ENCODE measurements at regions not wholly inside any gene's neighbourhood (a gene's known extent, or its start where the extent isn't known, plus 50 kb on each side); places are given as distances from the start of the nearest gene placed in this dataset.

DNA sequence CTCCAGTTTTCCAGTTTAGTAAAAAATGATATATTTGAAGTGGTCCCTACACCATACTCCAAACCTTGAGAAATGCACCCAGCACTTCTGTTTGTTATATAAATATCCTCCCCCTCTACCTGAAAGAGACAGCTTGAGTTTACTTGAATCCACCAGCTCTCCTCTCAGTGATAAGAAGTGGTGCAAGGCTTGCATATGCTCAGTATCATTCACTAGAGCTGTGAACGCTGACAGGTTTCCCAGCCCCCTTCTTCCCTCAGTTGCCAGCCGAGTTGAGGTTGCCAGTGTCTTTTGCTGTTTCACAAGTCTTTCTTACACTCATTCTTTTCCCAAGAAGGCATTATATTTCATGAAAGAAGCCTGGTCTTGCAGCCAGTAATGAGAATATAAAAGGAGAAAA lies 880.0 kb downstream of the LRRTM4 start:
- no peak for DNase-seq
- no peak overlapping the region for H3K4me3 ChIP-seq (ENCODE audit: low read depth, low read length)
- TF ChIP-seq, protein P1, sequence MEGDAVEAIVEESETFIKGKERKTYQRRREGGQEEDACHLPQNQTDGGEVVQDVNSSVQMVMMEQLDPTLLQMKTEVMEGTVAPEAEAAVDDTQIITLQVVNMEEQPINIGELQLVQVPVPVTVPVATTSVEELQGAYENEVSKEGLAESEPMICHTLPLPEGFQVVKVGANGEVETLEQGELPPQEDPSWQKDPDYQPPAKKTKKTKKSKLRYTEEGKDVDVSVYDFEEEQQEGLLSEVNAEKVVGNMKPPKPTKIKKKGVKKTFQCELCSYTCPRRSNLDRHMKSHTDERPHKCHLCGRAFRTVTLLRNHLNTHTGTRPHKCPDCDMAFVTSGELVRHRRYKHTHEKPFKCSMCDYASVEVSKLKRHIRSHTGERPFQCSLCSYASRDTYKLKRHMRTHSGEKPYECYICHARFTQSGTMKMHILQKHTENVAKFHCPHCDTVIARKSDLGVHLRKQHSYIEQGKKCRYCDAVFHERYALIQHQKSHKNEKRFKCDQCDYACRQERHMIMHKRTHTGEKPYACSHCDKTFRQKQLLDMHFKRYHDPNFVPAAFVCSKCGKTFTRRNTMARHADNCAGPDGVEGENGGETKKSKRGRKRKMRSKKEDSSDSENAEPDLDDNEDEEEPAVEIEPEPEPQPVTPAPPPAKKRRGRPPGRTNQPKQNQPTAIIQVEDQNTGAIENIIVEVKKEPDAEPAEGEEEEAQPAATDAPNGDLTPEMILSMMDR (IDR thresholded peaks at IDR 0.05; ENCODE audit: low read depth, low read length): no peak
- no peaks in the 10 kb centered on the region for H3K27me3 ChIP-seq
- H3K4me1 ChIP-seq: no peaks in the 10 kb centered on the region
- H3K9me3 ChIP-seq: no peaks in the 10 kb centered on the region
- no peaks in the 10 kb centered on the region for H3K36me3 ChIP-seq

DNA sequence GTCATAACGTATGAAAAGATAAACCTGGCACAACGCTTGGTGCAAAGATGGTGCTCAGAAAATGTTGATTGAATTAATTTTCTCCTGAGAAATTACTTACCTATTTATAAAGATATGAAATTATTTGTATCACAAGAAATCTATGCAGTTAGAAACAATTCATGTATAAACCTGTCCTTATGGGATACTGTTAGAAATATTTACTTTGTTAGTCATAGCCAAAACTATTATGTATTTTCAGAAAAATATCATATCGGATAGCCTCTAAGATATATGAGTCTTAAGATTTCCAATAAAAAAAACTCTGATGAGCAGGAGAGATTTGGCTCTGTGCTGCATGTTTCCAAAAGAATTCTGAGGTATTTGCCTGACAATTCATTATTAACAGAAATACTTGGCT lies 880.7 kb downstream of the LRRTM4 start:
- Histone ChIP-seq H3K36me3 (no peaks in the 10 kb centered on the region), H3K9me3 (no peaks in the 10 kb centered on the region), H3K27me3 (no peaks in the 10 kb centered on the region), H3K4me1 (no peaks in the 10 kb centered on the region), H3K4me3 (ENCODE audit: low read depth, low read length) (no peak overlapping the region)
- TF ChIP-seq, protein P1 (IDR thresholded peaks at IDR 0.05; ENCODE audit: low read depth, low read length): no peak
- DNase-seq: no peak

DNA sequence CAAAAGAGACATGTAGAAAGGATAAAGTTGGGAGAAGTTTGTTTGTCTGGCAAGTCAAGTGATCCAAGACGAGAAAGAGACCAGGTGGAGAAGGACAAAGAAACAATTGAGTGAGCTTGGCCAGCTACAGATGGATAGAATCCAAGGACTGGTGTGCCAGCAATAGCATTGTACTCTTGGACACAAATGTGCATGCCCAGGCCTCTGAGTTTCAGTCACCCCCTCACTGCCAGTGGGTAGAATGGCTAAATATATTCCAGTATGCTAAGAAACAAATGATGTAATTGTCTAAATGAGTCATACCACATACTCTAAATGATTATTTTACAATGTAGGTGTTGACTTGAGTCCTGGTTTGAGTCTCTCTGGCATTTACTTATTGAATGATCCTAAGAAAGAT lies 881.3 kb downstream of the LRRTM4 start:
- TF ChIP-seq, protein P1 (IDR thresholded peaks at IDR 0.05; ENCODE audit: low read depth, low read length): no peak
- no peaks in the 10 kb centered on the region for H3K36me3 ChIP-seq
- H3K27me3 ChIP-seq: no peaks in the 10 kb centered on the region
- no peak overlapping the region for H3K4me3 ChIP-seq (ENCODE audit: low read depth, low read length)
- no peak for DNase-seq
- no peaks in the 10 kb centered on the region for H3K9me3 ChIP-seq
- no peaks in the 10 kb centered on the region for H3K4me1 ChIP-seq

DNA sequence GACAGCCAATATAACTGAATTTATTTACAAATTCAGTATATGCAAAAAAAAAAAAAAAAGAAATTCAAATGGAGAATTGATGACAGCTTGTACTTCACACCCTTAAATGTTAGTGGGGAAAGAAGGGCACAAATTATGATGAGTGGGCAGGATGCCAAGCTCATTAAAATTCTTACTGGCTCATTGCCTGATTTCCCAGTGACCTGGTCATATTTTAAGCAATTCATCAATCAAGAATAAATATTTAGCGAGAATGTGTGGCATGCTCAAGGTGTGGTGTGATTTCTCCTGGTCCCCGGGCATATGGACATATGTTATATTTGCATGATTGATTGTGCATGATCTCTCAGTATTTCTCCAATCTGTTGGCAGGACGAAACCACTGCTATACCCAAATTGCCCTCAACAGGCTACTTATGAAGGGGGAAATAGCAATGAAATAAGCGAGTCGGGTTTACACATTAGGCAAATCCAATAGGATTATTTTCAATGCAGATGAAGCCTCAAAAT lies 883.0 kb downstream of the LRRTM4 start:
- no peak for DNase-seq
- H3K9me3 ChIP-seq: no peaks in the 10 kb centered on the region
- no peaks in the 10 kb centered on the region for H3K36me3 ChIP-seq
- H3K27me3 ChIP-seq: no peaks in the 10 kb centered on the region
- TF ChIP-seq, protein P1 (IDR thresholded peaks at IDR 0.05; ENCODE audit: low read depth, low read length): no peak
- H3K4me1 ChIP-seq: no peaks in the 10 kb centered on the region
- H3K4me3 ChIP-seq (ENCODE audit: low read depth, low read length): no peak overlapping the region

DNA sequence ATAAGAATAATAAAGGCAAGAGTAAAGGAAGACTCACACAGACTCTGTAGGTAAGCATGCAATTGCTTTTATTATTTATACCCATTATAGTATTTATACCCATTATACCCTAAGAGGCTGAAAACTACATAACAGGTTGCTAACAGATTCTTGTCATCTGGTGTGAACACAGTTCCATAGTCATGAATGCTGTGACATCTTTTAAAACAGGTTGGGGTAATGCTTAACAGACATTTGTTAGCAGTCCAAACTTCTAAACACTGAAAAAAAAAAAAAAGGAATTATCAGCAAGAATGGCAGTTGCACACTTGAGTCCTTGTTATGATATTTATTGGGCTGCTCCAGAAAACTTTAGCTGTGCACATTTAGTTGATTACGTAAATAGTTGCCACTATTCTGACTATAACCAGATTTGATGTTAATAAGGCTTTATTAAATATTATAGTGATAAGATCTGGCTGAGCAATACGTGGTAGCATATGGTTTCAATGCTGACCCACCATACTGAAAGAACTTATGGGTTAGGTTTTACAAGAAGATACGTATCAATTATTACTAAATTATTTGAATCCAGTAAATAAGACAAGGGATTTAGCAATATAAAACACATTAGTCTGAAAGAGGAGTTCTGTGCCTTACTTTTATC lies 888.8 kb downstream of the LRRTM4 start:
- Histone ChIP-seq H3K4me1 (no peaks in the 10 kb centered on the region), H3K9me3 (no peaks in the 10 kb centered on the region), H3K4me3 (ENCODE audit: low read depth, low read length) (no peak overlapping the region), H3K27me3 (no peaks in the 10 kb centered on the region), H3K36me3 (no peaks in the 10 kb centered on the region)
- TF ChIP-seq, protein P1 (IDR thresholded peaks at IDR 0.05; ENCODE audit: low read depth, low read length): no peak
- no peak for DNase-seq

DNA sequence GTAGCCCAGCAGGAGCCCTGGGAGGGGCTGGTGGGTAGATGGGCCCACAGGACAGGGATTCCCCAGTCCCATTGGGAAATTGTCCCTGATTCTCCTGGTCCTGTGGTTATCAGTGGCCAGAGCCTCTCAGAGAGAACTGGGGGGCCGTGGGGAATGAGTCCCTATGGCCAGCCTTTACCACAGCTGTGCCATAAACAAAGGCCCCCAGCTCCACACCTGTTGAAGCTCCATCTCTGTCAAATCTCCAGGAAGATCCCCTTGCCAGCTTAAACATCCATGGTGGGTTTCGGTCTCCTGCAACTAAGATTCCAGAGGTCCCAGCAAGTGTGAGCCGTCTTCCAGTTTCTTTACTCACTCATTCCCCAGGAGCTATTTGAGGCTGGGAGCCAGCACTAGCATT lies 897.1 kb downstream of the LRRTM4 start:
- TF ChIP-seq, protein P1 (IDR thresholded peaks at IDR 0.05; ENCODE audit: low read depth, low read length): no peak
- Histone ChIP-seq H3K4me3 (ENCODE audit: low read depth, low read length) (no peak overlapping the region), H3K4me1 (no peaks in the 10 kb centered on the region), H3K36me3 (no peaks in the 10 kb centered on the region), H3K27me3 (no peaks in the 10 kb centered on the region), H3K9me3 (no peaks in the 10 kb centered on the region)
- no peak for DNase-seq

Data from BE2C (cell line).